ENCODE measurements at regions not wholly inside any gene's neighbourhood (a gene's known extent, or its start where the extent isn't known, plus 50 kb on each side); places are given as distances from the start of the nearest gene placed in this dataset.

- no peaks in the 10 kb centered on the region for H3K27me3 Mint-ChIP-seq
- TF ChIP-seq CTCF (IDR thresholded peaks at IDR 0.05) = no peak
- ChIA-PET POLR2A (no interaction called here), CTCF (no interaction called here)
- no peaks in the 10 kb centered on the region for H3K27me3 ChIP-seq (ENCODE audit: control insufficient read depth in 1 of 2, insufficient read depth in 2 of 2, low read length in 2 of 2)
- H3K27ac Mint-ChIP-seq = no peak overlapping the region
- H3K36me3 Mint-ChIP-seq (ENCODE audit: low read depth) = no peaks in the 10 kb centered on the region
- H3K27ac ChIP-seq (ENCODE audit: low read depth in 1 of 2, low read length in 2 of 2) = no peak overlapping the region
- no peaks in the 10 kb centered on the region for H3K36me3 ChIP-seq (ENCODE audit: insufficient read depth, low read length)
- intact Hi-C loops (cut with DNase I, micrococcal nuclease) = no loop called here
- no peak for DNase-seq
- no peaks in the 10 kb centered on the region for H3K4me1 Mint-ChIP-seq (ENCODE audit: low read depth)
- no peak overlapping the region for H3K4me3 Mint-ChIP-seq
- no peaks in the 10 kb centered on the region for H3K4me1 ChIP-seq (ENCODE audit: insufficient read depth, low read length)
- no peak for ATAC-seq (ENCODE audit: poor library complexity)
- H3K9me3 ChIP-seq (ENCODE audit: control insufficient read depth in 1 of 2, insufficient read depth in 1 of 2, low read length in 2 of 2) = no peaks in the 10 kb centered on the region
- H3K4me3 ChIP-seq (ENCODE audit: low read length) = no peak overlapping the region
- no peaks in the 10 kb centered on the region for H3K9me3 Mint-ChIP-seq
Measured at GRCh38 chr2:145625111-145625510, 1105.2 kb upstream of the ZEB2 start.

GRCh38 chr2:145623136-145623535, 1103.2 kb upstream of the ZEB2 start:
- no peak for ATAC-seq (ENCODE audit: poor library complexity)
- no peaks in the 10 kb centered on the region for H3K36me3 Mint-ChIP-seq (ENCODE audit: low read depth)
- Histone ChIP-seq H3K27ac (ENCODE audit: low read depth in 1 of 2, low read length in 2 of 2) (no peak overlapping the region), H3K36me3 (ENCODE audit: insufficient read depth, low read length) (no peaks in the 10 kb centered on the region), H3K4me1 (ENCODE audit: insufficient read depth, low read length) (no peaks in the 10 kb centered on the region), H3K4me3 (ENCODE audit: low read length) (no peak overlapping the region), H3K9me3 (ENCODE audit: control insufficient read depth in 1 of 2, insufficient read depth in 1 of 2, low read length in 2 of 2) (no peaks in the 10 kb centered on the region), H3K27me3 (ENCODE audit: control insufficient read depth in 1 of 2, insufficient read depth in 2 of 2, low read length in 2 of 2) (no peaks in the 10 kb centered on the region)
- H3K4me1 Mint-ChIP-seq (ENCODE audit: low read depth) = no peaks in the 10 kb centered on the region
- intact Hi-C loops (cut with DNase I, micrococcal nuclease) = no loop called here
- H3K27ac Mint-ChIP-seq = no peak overlapping the region
- H3K27me3 Mint-ChIP-seq = no peaks in the 10 kb centered on the region
- no peak for TF ChIP-seq CTCF (IDR thresholded peaks at IDR 0.05)
- POLR2A ChIA-PET = no interaction called here
- H3K4me3 Mint-ChIP-seq = no peak overlapping the region
- H3K9me3 Mint-ChIP-seq = no peaks in the 10 kb centered on the region
- CTCF ChIA-PET = no interaction called here
- no peak for DNase-seq

GRCh38 chr2:145622285-145622684, 1102.4 kb upstream of the ZEB2 start:
- Mint-ChIP-seq H3K27me3 (no peaks in the 10 kb centered on the region), H3K27ac (no peak overlapping the region), H3K9me3 (no peaks in the 10 kb centered on the region), H3K36me3 (ENCODE audit: low read depth) (no peaks in the 10 kb centered on the region), H3K4me3 (no peak overlapping the region), H3K4me1 (ENCODE audit: low read depth) (no peaks in the 10 kb centered on the region)
- no peak for TF ChIP-seq CTCF (IDR thresholded peaks at IDR 0.05)
- CTCF ChIA-PET = no interaction called here
- H3K4me1 ChIP-seq (ENCODE audit: insufficient read depth, low read length) = no peaks in the 10 kb centered on the region
- intact Hi-C loops (cut with DNase I, micrococcal nuclease) = no loop called here
- H3K9me3 ChIP-seq (ENCODE audit: control insufficient read depth in 1 of 2, insufficient read depth in 1 of 2, low read length in 2 of 2) = no peaks in the 10 kb centered on the region
- H3K36me3 ChIP-seq (ENCODE audit: insufficient read depth, low read length) = no peaks in the 10 kb centered on the region
- ATAC-seq (ENCODE audit: poor library complexity) (no peak), DNase-seq (no peak)
- no peak overlapping the region for H3K27ac ChIP-seq (ENCODE audit: low read depth in 1 of 2, low read length in 2 of 2)
- POLR2A ChIA-PET = no interaction called here
- H3K27me3 ChIP-seq (ENCODE audit: control insufficient read depth in 1 of 2, insufficient read depth in 2 of 2, low read length in 2 of 2) = no peaks in the 10 kb centered on the region
- no peak overlapping the region for H3K4me3 ChIP-seq (ENCODE audit: low read length)
